Stimulated activated naive CD4-positive, alpha-beta T cell (primary cell): ENCODE measurements at regions not wholly inside any gene's neighbourhood (a gene's known extent, or its start where the extent isn't known, plus 50 kb on each side); places are given as distances from the start of the nearest gene placed in this dataset.

ENCODE experiments used
- DNase-seq, 6 experiments: peaks; one replicate each; lab custom pipeline; 2025; lab: John Stamatoyannopoulos, UW

GRCh38 chr6:28707387-28708282, 182.0 kb downstream of the GPX5 start:
- no peak for DNase-seq

DNA sequence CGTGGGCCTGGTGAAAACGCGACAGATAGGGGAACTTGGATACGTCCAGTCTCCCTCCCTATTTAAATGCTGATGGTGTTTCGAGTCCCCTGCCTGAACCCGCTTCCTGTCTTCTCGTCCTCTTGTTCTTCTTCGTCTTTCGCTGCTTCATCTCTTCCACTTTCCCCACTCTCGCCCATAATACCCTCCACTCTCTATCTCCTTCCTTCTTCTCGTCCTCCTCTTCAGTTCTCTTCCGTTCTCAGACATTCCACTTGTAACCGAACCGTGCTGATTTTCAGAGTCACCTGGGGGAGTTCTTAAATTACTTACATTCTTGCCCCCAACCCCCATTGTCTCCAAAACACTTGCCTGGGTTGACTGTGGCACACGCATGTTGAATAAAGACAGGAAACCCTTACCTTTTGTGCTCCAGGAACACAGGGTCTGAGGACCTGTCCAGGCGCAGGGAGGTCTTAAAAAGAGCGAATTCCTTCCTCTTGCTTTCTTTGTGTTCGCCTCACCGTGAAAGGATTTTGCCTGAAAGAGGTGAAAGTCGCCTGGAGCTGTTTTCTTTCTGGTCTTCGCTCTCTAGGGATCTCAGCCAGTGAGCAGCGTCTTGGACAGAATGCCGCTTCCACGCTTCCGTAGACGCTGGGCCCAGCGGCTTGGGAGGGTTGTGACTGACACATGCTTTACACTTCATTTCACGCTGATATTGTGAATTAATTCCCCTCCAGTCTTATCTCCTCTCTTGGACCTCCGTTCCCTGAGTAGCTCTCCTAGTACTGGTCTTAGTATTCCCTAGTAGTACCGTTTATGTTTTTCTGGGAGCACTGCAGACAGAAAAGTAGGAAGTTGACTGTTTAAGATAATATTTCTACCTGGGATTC, 184.0 kb downstream of the GPX5 start:
- peak in 1 of 6 experiments; percentile 4 for DNase-seq

DNA sequence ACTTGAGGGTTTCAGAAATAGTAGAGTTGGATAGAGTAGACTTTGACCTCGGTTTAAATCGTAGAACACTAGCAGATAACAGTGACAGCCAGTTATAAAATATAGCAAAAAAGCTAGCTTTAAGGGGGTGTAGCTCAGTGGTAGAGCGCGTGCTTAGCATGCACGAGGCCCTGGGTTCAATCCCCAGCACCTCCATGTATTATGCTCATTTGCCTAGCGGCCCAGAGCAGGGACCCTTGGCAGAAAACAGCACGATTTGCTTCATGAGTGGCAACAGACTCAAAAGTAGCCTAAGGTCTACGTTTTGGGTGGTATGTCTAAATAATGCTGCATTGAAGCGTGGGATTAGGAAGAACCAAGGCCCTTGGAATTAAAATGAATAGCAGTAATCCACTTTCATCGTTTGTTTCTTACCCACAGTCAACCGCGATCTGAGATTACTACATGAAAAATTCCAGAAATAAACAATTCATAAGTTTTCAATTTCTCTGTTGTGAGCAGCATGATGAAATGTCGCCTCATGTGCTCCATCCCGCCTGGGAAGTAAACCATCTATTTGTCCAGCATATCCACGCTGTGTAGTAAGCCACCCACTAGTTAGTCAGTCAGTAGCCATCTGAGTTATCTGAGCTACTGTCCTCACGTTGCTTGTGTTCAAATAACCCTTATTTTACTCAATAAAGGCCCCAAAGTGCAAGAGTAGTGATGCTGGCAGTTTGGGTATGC, 184.9 kb downstream of the GPX5 start:
- DNase-seq, result no peak

- DNase-seq, result peak in 1 of 6 experiments; percentile 13
Measured at GRCh38 chr6:28711325-28711724, 185.6 kb downstream of the GPX5 start.

DNA sequence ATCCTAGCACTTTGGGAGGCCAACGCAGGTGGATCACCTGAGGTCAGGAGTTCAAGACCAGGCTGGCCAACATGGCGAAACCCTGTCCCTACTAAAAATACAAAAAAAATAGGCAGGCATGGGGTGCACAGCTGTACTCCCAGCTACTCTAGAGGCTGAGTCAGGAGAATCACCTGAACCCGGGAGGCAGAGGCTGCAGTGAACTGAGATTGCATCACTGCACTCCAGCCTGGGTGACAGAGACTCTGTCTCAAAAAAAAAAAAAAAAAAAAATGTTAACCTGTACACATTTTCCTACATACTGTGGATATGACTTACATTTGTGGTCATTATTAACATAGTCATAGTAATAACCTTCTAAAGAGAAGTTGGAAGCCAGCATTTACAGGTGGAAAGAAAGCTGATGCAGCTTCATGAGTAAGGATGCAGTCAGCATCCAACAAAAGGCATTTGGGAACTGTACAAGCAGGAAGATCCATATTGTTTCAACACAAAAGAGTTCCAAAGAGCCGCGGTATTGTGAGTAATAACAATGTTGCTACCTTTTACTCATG, 186.2 kb downstream of the GPX5 start:
- peak in 2 of 6 experiments; percentile 26 to 27 for DNase-seq

GRCh38 chr6:28712982-28713381, 187.3 kb downstream of the GPX5 start:
- DNase-seq, result peak in 1 of 6 experiments; percentile 41

GRCh38 chr6:28719275-28719940, 193.7 kb downstream of the GPX5 start:
- DNase-seq, result no peak

DNA sequence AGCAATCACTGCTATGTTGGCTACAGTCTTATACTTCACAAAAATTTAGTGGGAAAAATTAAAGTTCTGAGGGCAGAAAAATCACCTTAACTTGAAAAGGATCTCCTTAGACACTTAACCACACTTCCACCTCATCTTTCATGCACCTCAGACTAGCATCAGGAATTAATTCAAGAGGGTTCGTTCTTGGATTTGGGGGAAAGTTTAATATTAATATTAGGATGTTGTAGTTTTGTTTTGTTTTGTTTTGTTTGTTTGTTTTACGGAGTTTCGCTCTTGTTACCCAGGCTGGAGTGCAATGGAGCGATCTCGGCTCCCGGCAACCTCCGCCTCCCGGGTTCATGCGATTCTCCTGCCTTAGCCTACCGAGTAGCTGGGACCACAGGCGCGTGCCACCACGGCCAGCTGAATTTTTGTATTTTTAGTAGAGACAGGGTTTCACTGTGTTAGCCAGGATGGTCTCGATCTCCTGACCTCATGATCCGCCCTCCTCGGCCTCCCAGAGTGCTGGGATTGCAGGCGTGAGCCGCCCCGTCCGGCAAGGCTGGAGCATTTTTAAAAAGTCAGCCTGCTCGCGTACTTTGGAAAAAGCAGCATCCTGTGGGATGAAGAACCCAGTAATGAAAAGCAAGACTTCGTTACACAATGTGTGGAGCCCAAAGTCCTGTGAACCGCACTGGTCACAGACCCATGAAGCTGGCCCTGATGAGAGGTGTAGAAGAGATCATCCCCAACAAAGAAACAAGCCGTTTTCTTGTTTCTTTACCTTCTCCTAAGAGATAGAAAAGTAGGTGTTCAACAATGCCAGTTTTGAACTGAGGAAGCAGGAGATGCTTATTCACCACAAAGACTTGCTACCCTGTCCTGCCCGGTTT, 194.9 kb downstream of the GPX5 start:
- DNase-seq, result no peak

GRCh38 chr6:28721372-28721771, 195.7 kb downstream of the GPX5 start:
- DNase-seq, result no peak

DNA sequence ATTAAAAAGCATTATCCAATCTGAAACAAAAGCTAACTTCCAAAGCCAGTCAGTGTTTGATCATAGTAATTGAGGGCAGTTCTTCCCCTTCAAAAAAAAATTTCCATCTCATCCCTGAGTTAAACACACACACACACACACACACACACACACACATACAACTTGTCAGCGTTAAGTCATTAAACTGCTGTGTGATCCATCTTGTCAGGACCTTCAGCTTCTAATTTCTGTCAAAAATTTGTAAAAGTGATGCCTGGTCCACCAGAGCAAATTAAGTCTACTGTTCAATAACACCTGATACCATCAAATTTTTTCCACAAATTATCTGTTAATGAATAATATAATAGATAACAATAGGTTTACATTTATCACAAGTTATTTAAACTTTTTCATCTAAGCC, 198.7 kb downstream of the GPX5 start:
- DNase-seq, result no peak

- DNase-seq, result no peak
Measured at GRCh38 chr6:28725274-28725809, 198.4 kb downstream of the TRIM27 start.

- no peak for DNase-seq
Measured at GRCh38 chr6:28725890-28726348, 197.9 kb downstream of the TRIM27 start.

- DNase-seq, result no peak
Measured at GRCh38 chr6:28726569-28727309, 197.0 kb downstream of the TRIM27 start.

DNA sequence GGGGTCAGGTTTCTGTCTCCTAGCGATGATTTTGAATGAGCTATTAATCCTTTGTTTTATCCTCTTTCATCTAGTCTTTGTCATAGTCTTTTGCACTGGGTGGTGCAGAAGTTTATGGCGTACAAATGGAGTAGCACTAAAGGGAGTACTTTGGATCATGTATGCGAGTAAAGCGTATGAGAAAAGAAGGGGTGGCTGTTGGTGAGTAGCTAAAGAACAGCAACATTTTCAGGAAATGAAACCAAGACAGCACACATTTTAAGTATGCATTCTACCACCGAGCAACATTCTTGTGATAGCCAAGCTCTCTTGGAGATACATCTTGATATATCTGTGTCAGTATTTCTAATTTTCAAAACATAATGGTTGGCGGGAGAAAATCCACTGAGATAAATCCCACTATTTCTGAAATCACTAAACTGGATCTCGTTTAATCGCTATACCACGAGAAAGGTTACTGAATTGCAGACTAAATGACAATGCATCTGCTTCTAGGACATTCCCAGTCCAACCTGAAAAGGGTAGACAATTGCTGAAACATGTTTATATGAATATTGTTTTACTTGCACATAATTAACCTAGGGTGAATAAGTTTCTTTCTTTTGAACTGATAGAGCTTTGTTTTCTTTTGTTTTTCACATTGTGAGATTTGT, 196.1 kb downstream of the TRIM27 start:
- DNase-seq, result no peak

DNA sequence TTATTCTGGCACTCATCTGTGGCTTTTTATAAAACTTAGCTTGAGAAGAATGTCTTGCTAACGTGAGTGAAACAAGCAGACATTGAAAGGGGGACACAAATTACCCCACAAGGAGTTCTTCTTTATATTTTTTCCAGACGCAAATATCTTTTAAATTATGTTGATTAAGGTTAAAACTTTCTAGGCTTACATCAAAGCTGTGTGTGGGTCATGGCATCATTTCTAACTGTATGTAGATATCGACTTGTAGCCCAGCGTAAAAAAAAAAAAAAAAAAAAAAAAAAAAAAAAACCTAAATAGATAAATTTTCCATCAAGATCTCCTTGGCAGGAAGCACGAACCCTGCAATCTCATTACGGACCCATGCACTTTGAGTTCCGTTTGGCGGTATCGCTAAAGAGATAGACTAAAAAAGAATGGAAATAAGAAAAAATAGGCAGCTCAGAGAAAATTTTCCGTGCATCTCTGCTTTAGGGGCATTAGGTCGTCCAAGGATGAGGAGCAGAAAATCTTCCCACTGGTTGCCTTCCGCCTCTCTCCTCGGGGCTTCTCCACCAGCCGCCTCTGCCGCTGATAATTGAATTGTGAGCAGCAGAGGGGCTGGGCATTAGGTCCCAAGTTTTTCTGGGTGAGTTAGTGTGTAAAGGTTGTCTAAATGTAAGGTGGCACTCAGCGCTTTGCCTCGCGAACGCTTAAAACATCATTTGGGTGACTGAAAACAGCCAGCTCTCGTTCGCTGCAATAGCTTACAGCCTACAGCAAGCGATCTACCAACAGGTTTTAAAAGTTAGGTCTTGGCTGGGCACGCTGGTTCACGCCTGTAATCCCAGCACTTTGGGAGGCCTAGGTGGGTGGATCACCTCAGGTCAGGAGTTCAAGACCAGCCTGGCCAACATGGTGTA, 194.0 kb downstream of the TRIM27 start:
- DNase-seq, result peak in 1 of 6 experiments; percentile 8

DNA sequence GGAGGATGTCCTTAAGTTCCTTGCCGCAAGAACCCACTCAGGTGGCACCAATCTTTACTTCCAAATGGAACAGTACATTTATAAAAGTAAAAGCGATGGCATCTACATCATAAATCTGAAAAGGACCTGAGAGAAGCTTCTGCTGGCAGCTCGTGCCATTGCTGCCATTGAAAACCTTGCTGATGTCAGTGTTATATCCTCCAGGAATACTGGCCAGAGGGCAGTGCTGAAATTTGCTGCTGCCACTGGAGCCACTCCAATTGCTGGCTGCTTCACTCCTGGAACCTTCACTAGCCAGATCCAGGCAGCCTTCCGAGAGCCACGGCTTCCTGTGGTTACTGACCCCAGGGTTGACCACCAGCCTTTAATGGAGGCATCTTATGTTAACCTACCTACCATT, 191.7 kb downstream of the TRIM27 start:
- no peak for DNase-seq

DNA sequence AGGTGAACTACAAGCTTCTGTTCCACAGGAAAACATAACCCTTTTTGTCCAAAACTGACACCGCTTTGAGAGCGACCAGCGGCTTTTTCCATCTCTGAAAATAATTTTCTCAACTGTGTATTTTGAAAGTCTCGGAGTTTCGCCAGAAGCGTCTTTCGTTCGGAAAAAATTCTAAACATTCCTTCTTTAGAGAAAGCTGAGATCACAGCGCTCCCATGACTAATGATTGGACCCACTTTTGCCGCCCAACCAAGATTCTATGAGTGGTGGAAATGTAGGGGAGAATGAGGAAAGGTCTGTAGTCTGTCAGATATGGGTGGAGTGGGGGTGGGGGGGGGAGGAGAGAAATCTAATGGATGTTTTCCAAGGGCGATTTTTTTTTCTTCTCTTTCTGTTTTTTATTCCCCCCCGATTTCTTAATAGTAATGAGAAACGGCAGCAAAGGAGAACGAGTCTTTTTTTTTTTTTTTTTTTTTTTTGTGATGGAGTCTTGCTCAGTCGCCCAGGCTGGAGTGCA, 189.3 kb downstream of the TRIM27 start:
- no peak for DNase-seq
